ENCODE measurements at regions not wholly inside any gene's neighbourhood (a gene's known extent, or its start where the extent isn't known, plus 50 kb on each side); places are given as distances from the start of the nearest gene placed in this dataset.

- no peak for DNase-seq
These were observed 225.6 kb upstream of the FGGY start for GRCh38 chr1:59071289-59071688.

- DNase-seq: no peak
These were observed 224.9 kb upstream of the FGGY start for GRCh38 chr1:59071876-59072582.

GRCh38 chr1:59072583-59072947 lies 224.3 kb upstream of the FGGY start:
- DNase-seq: no peak

- no peak for DNase-seq
These were observed 222.3 kb upstream of the FGGY start for GRCh38 chr1:59074598-59074997.

- no peak for DNase-seq
These were observed 221.9 kb upstream of the FGGY start for GRCh38 chr1:59075021-59075420.

GRCh38 chr1:59076612-59077011 lies 220.3 kb upstream of the FGGY start:
- no peak for DNase-seq

GRCh38 chr1:59077466-59078069 lies 219.3 kb upstream of the FGGY start:
- no peak for DNase-seq

- DNase-seq: no peak
These were observed 218.7 kb upstream of the FGGY start for GRCh38 chr1:59078070-59078800.

- no peak for DNase-seq
These were observed 218.0 kb upstream of the FGGY start for GRCh38 chr1:59078866-59079265.

GRCh38 chr1:59079434-59080140 lies 217.3 kb upstream of the FGGY start:
- no peak for DNase-seq

- no peak for DNase-seq
These were observed 215.7 kb upstream of the FGGY start for GRCh38 chr1:59081181-59081580.

- DNase-seq: no peak
These were observed 215.1 kb upstream of the FGGY start for GRCh38 chr1:59081795-59082194.

- no peak for DNase-seq
These were observed 212.7 kb upstream of the FGGY start for GRCh38 chr1:59083946-59084865.

- DNase-seq: no peak
These were observed 211.8 kb upstream of the FGGY start for GRCh38 chr1:59085101-59085500.

- no peak for DNase-seq
These were observed 207.7 kb upstream of the FGGY start for GRCh38 chr1:59089036-59089798.

- no peak for DNase-seq
These were observed 206.9 kb upstream of the FGGY start for GRCh38 chr1:59089922-59090457.

GRCh38 chr1:59092126-59092525 lies 204.8 kb upstream of the FGGY start:
- DNase-seq: no peak

GRCh38 chr1:59094001-59094400 lies 202.9 kb upstream of the FGGY start:
- no peak for DNase-seq

GRCh38 chr1:59096501-59096900 lies 200.4 kb upstream of the FGGY start:
- no peak for DNase-seq

- no peak for DNase-seq
These were observed 198.2 kb upstream of the FGGY start for GRCh38 chr1:59098655-59099054.

GRCh38 chr1:59100708-59101374 lies 196.1 kb upstream of the FGGY start:
- DNase-seq: no peak

All from cortex of kidney (tissue), 1 donor.